LNCAP (cell line): ENCODE measurements at regions not wholly inside any gene's neighbourhood (a gene's known extent, or its start where the extent isn't known, plus 50 kb on each side); places are given as distances from the start of the nearest gene placed in this dataset.
A peak's percentile ranks its signal among the peaks of the same experiment; 100 is the strongest.

Experiments used
- CTCF ChIP-seq: fragments of 450-650 bp; IDR thresholded peaks from 2 replicates; pipeline ENCODE4 v1.5.1; 2017; ENCODE audit warnings: mild to moderate bottlenecking

GRCh38 chr4:157978680-157979361 lies 194.0 kb downstream of the GASK1B start:
- TF ChIP-seq CTCF: peak; percentile 70

- no peak for TF ChIP-seq CTCF
These were observed 195.7 kb downstream of the GASK1B start for GRCh38 chr4:157977086-157977485.

- TF ChIP-seq CTCF: no peak
These were observed 199.5 kb downstream of the GASK1B start for GRCh38 chr4:157973297-157973696.

- TF ChIP-seq CTCF: no peak
These were observed 208.4 kb downstream of the GASK1B start for GRCh38 chr4:157964463-157964862.

- TF ChIP-seq CTCF: no peak
These were observed 211.4 kb downstream of the GASK1B start for GRCh38 chr4:157961229-157961990.

- TF ChIP-seq CTCF: no peak
These were observed 214.9 kb downstream of the GASK1B start for GRCh38 chr4:157957905-157958304.

- TF ChIP-seq CTCF: no peak
These were observed 230.8 kb downstream of the GASK1B start for GRCh38 chr4:157942017-157942416.
